GM19395 (cell line): ENCODE measurements at regions not wholly inside any gene's neighbourhood (a gene's known extent, or its start where the extent isn't known, plus 50 kb on each side); places are given as distances from the start of the nearest gene placed in this dataset.
A peak's percentile ranks its signal among the peaks of the same experiment; 100 is the strongest.
"Not testable (repeated sequence)": the region's sequence is repeated elsewhere in the genome, so short reads cannot be mapped to it uniquely, and the experiment has no call there.

Experiments used
- ATAC-seq: cut with Tn5 transposase; IDR thresholded peaks from one replicate; pipeline ENCODE4 v1.9.1; 2021; ENCODE audit warnings: mild to moderate bottlenecking, moderate library complexity; ENCODE audit not compliant: unreplicated experiment

- no peak for ATAC-seq
These were observed 220.9 kb downstream of the BUB3 start for GRCh38 chr10:123375097-123375496.

GRCh38 chr10:123375738-123376137, 221.5 kb downstream of the BUB3 start:
- ATAC-seq: no peak

GRCh38 chr10:123377883-123378282, 223.7 kb downstream of the BUB3 start:
- ATAC-seq: no peak

- no peak for ATAC-seq
These were observed 224.1 kb downstream of the BUB3 start for GRCh38 chr10:123378302-123378701.

GRCh38 chr10:123379156-123379555, 225.0 kb downstream of the BUB3 start:
- ATAC-seq: no peak

- no peak for ATAC-seq
These were observed 226.4 kb downstream of the BUB3 start for GRCh38 chr10:123380491-123381085.

- no peak for ATAC-seq
These were observed 227.0 kb downstream of the BUB3 start for GRCh38 chr10:123381224-123381623.

- ATAC-seq: no peak
These were observed 228.3 kb downstream of the BUB3 start for GRCh38 chr10:123382491-123382890.

- no peak for ATAC-seq
These were observed 231.4 kb downstream of the BUB3 start for GRCh38 chr10:123385508-123386080.

GRCh38 chr10:123389520-123389919, 235.3 kb downstream of the BUB3 start:
- ATAC-seq: no peak

GRCh38 chr10:123390332-123390731, 236.1 kb downstream of the BUB3 start:
- ATAC-seq: no peak

- no peak for ATAC-seq
These were observed 236.7 kb downstream of the BUB3 start for GRCh38 chr10:123390874-123391273.

- ATAC-seq: peak; percentile 44
These were observed 237.2 kb downstream of the BUB3 start for GRCh38 chr10:123391275-123392028.

- ATAC-seq: peak; percentile 89
These were observed 238.2 kb downstream of the BUB3 start for GRCh38 chr10:123392182-123392963.

GRCh38 chr10:123393170-123393569, 239.0 kb downstream of the BUB3 start:
- ATAC-seq: no peak

- ATAC-seq: no peak
These were observed 240.2 kb downstream of the BUB3 start for GRCh38 chr10:123394382-123394781.

GRCh38 chr10:123395234-123395633, 241.0 kb downstream of the BUB3 start:
- not testable (repeated sequence) for ATAC-seq

- no peak for ATAC-seq
These were observed 241.7 kb downstream of the BUB3 start for GRCh38 chr10:123395906-123396305.

GRCh38 chr10:123398180-123398591, 244.0 kb downstream of the BUB3 start:
- peak; percentile 71 for ATAC-seq

- ATAC-seq: no peak
These were observed 244.6 kb downstream of the BUB3 start for GRCh38 chr10:123398756-123399155.

GRCh38 chr10:123399276-123399839, 245.2 kb downstream of the BUB3 start:
- no peak for ATAC-seq
